A549 (cell line): ENCODE measurements at regions not wholly inside any gene's neighbourhood (a gene's known extent, or its start where the extent isn't known, plus 50 kb on each side); places are given as distances from the start of the nearest gene placed in this dataset.

Source experiments
- ATAC-seq, 2 experiments: fragments of 200-7000 bp in 1 of 2; fragments of >200 bp in 1 of 2; cut with Nextera tagmentation in 1 of 2; cut with Tn5 transposase in 1 of 2; 3 replicates each; pipeline versions ENCODE4 v1.8.0 to v1.9.1; 2018 to 2020; ENCODE audit warnings: mild to moderate bottlenecking in 1 of 2, moderate library complexity in 1 of 2
- CTCF ChIA-PET: fragments of 300-600 bp; sonication (Branson Sonifier 250); formaldehyde crosslinking; extraction: SDS; loops from one replicate; lab custom pipeline; 2021; ENCODE audit warnings: antibody characterized with exemption, inconsistent platforms; lab: Yijun Ruan, JAX
- POLR2A ChIA-PET: fragments of 350-600 bp; formaldehyde crosslinking; extraction: SDS; loops from one replicate; lab custom pipeline; 2021; ENCODE audit warnings: antibody characterized with exemption, inconsistent platforms; lab: Yijun Ruan, JAX
- DNase-seq, 2 experiments: peaks; one replicate each; pipeline versions ENCODE4 v3.0.0 to v3.0.0-alpha.2; 2011 to 2016; ENCODE audit warnings: low read depth in 1 of 2, low spot score in 1 of 2
- FAIRE-seq: peaks from 2 replicates; lab custom pipeline; 2011; peaks lifted over from hg19 to GRCh38; lab: Jason Lieb, UNC
- H3K27ac ChIP-seq, 2 experiments: fragments of >200 bp; sonication (Bioruptor Twin); formaldehyde crosslinking; 3 replicates each; pipeline ENCODE4 v1.5.1; 2016 to 2017
- H3K4me1 ChIP-seq: fragments of >200 bp; sonication (Bioruptor Twin); formaldehyde crosslinking; 3 replicates; pipeline ENCODE4 v1.6.1; 2016
- H3K4me2 ChIP-seq: fragments of >200 bp; sonication (Bioruptor Twin); formaldehyde crosslinking; 3 replicates; pipeline ENCODE4 v1.6.1; 2016
- H3K4me3 ChIP-seq: fragments of >200 bp; sonication (Bioruptor Twin); formaldehyde crosslinking; 3 replicates; pipeline ENCODE4 v1.5.1; 2016
- H3K9me3 ChIP-seq: fragments of >200 bp; sonication (Bioruptor Twin); formaldehyde crosslinking; 3 replicates; pipeline ENCODE4 v1.6.1; 2016
- CBX2 ChIP-seq: fragments of 200-600 bp; sonication (generic); IDR thresholded peaks from 2 replicates; pipeline ENCODE4 v1.6.1; 2016; ENCODE audit warnings: low read depth, mild to moderate bottlenecking, borderline replicate concordance
- CHD4 ChIP-seq: fragments of 200-600 bp; sonication (generic); IDR thresholded peaks from 2 replicates; pipeline ENCODE4 v1.6.1; 2016; ENCODE audit warnings: antibody characterized with exemption, mild to moderate bottlenecking, borderline replicate concordance
- EHF ChIP-seq: fragments of 250-450 bp; sonication (Bioruptor Pico); IDR thresholded peaks from 2 replicates; pipeline ENCODE4 v1.5.0; 2020; ENCODE audit warnings: mild to moderate bottlenecking
- ELK1 ChIP-seq: fragments of 150-350 bp; IDR thresholded peaks from 2 replicates; pipeline ENCODE4 v1.6.1; 2014; ENCODE audit warnings: low read depth, mild to moderate bottlenecking, low read length
- FOSL2 ChIP-seq, 2 experiments: fragments of 450-650 bp in 1 of 2; fragments of >200 bp in 1 of 2; sonication (Bioruptor Twin) in 1 of 2; formaldehyde crosslinking; IDR thresholded peaks; 2 replicates each; pipeline versions ENCODE4 v1.5.0 to v1.6.1; 2016 to 2020; ENCODE audit warnings: mild to moderate bottlenecking in 1 of 2, moderate library complexity in 1 of 2
- JUN ChIP-seq, 2 experiments: fragments of >200 bp; sonication (Bioruptor Twin); formaldehyde crosslinking; IDR thresholded peaks; 2 replicates in 1 of 2; 3 replicates in 1 of 2; pipeline ENCODE4 v1.6.1; 2016 to 2017
- KDM1A ChIP-seq: fragments of 200-600 bp; sonication (generic); IDR thresholded peaks from 2 replicates; pipeline ENCODE4 v1.6.1; 2016; ENCODE audit warnings: low read depth, mild to moderate bottlenecking
- KDM5A ChIP-seq: fragments of 200-600 bp; sonication (generic); IDR thresholded peaks from 2 replicates; pipeline ENCODE4 v1.6.1; 2016; ENCODE audit warnings: antibody characterized with exemption, mild to moderate bottlenecking
- NFE2L2 ChIP-seq: fragments of 150-350 bp; conservative IDR thresholded peaks from 2 replicates; pipeline ENCODE4 v1.6.1; 2014; ENCODE audit warnings: low read length
- NR3C1 ChIP-seq: fragments of >200 bp; sonication (Bioruptor Twin); formaldehyde crosslinking; IDR thresholded peaks from 3 replicates; pipeline ENCODE4 v1.6.1; 2017
- RAD21 ChIP-seq, 2 experiments: fragments of >200 bp in 1 of 2; sonication (Bioruptor Twin) in 1 of 2; formaldehyde crosslinking in 1 of 2; IDR thresholded peaks in 1 of 2; conservative IDR thresholded peaks in 1 of 2; 2 replicates in 1 of 2; 3 replicates in 1 of 2; pipeline ENCODE4 v1.6.1; 2012 to 2018; ENCODE audit warnings: inconsistent platforms in 1 of 2
- RCOR1 ChIP-seq: fragments of 150-350 bp; IDR thresholded peaks from 2 replicates; pipeline ENCODE4 v1.6.1; 2014; ENCODE audit warnings: antibody characterized with exemption, low read length, low read depth
- SMC3 ChIP-seq: fragments of >200 bp; sonication (Bioruptor Twin); formaldehyde crosslinking; IDR thresholded peaks from 3 replicates; pipeline ENCODE4 v1.6.1; 2018; ENCODE audit warnings: inconsistent platforms
- USF2 ChIP-seq: fragments of 450-650 bp; IDR thresholded peaks from 2 replicates; pipeline ENCODE4 v1.6.1; 2014; ENCODE audit warnings: antibody characterized with exemption
- WGBS: methylation state at CpG from one replicate; pipeline ENCODE4 v1.1.6; 2017; ENCODE audit errors: missing lambda C conversion rate; 5-methylcytosine and 5-hydroxymethylcytosine counted together
- TF ChIP-seq, protein P1 (sequence below): fragments of 250-450 bp; sonication (Bioruptor Pico); IDR thresholded peaks from 2 replicates; pipeline ENCODE4 v1.5.0; 2020; ENCODE audit warnings: low read depth, mild to moderate bottlenecking, moderate library complexity
- TF ChIP-seq, protein P2 (sequence below): IDR thresholded peaks from 2 replicates; pipeline ENCODE4 v1.6.1; 2012; ENCODE audit warnings: low read depth, borderline replicate concordance

GRCh38 chr12:93191956-93192355, 185.8 kb upstream of the NUDT4 start:
- ChIA-PET CTCF (no interaction called here), POLR2A (no interaction called here)

GRCh38 chr12:93192878-93193277, 184.8 kb upstream of the NUDT4 start:
- POLR2A ChIA-PET, result no interaction called here
- H3K27ac ChIP-seq, result no peak overlapping the region
- H3K4me3 ChIP-seq, result no peak overlapping the region
- no peak for FAIRE-seq
- H3K9me3 ChIP-seq, result peaks cover 13% of the 10 kb centered on the region; the same call in 2 of the 3 replicates
- CTCF ChIA-PET, result no interaction called here
- TF ChIP-seq KDM5A, result no peak
- TF ChIP-seq USF2, result peak; percentile 60
- WGBS, result 78% methylated on average over 1 of the region's 1 CpG
- no peak overlapping the region for H3K4me2 ChIP-seq
- DNase-seq, result no peak
- peaks cover 12% of the 10 kb centered on the region for H3K4me1 ChIP-seq
- ATAC-seq, result no peak

More at GRCh38 chr12:93191956-93192355, 185.8 kb upstream of the NUDT4 start:
- peaks cover 3% of the 10 kb centered on the region; the same call in 1 of the 3 replicates for H3K4me1 ChIP-seq
- ATAC-seq, result no peak
- H3K9me3 ChIP-seq, result peaks cover 13% of the 10 kb centered on the region; the same call in 2 of the 3 replicates
- H3K27ac ChIP-seq, result no peak overlapping the region
- DNase-seq, result no peak
- no peak overlapping the region for H3K4me2 ChIP-seq
- 56% methylated on average over 8 of the region's 8 CpGs for WGBS
- no peak for FAIRE-seq
- H3K4me3 ChIP-seq, result no peak overlapping the region
- TF ChIP-seq RCOR1, result no peak
- TF ChIP-seq SMC3, result no peak
- TF ChIP-seq FOSL2 (IDR thresholded peaks at IDR 0.05), result no peak
- TF ChIP-seq FOSL2 (CRISPR knock-in tag; IDR thresholded peaks at IDR 0.05), result no peak
- TF ChIP-seq, protein P1, sequence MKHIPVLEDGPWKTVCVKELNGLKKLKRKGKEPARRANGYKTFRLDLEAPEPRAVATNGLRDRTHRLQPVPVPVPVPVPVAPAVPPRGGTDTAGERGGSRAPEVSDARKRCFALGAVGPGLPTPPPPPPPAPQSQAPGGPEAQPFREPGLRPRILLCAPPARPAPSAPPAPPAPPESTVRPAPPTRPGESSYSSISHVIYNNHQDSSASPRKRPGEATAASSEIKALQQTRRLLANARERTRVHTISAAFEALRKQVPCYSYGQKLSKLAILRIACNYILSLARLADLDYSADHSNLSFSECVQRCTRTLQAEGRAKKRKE (CRISPR knock-in tag), result no peak

- FAIRE-seq, result no peak
- H3K4me1 ChIP-seq, result peaks cover 25% of the 10 kb centered on the region
- no peak overlapping the region for H3K4me2 ChIP-seq
- ChIA-PET CTCF (interaction anchor here (1.1 to 1.3 kb wide), 2 partner anchors 56 to 172 kb away, joined by 3 to 4 read pairs; no protein-coding TSS in a partner anchor), POLR2A (no interaction called here)
- peaks cover 13% of the 10 kb centered on the region; the same call in 2 of the 3 replicates for H3K9me3 ChIP-seq
- H3K4me3 ChIP-seq, result no peak overlapping the region
- no peak for ATAC-seq
- no peak for TF ChIP-seq KDM1A
- TF ChIP-seq FOSL2 (IDR thresholded peaks at IDR 0.05), result no peak
- no peak for TF ChIP-seq FOSL2 (CRISPR knock-in tag; IDR thresholded peaks at IDR 0.05)
- DNase-seq, result no peak
- no peak overlapping the region for H3K27ac ChIP-seq
- 66% methylated on average over 4 of the region's 4 CpGs for WGBS
These were observed 182.2 kb upstream of the NUDT4 start for GRCh38 chr12:93195511-93195910.

DNA sequence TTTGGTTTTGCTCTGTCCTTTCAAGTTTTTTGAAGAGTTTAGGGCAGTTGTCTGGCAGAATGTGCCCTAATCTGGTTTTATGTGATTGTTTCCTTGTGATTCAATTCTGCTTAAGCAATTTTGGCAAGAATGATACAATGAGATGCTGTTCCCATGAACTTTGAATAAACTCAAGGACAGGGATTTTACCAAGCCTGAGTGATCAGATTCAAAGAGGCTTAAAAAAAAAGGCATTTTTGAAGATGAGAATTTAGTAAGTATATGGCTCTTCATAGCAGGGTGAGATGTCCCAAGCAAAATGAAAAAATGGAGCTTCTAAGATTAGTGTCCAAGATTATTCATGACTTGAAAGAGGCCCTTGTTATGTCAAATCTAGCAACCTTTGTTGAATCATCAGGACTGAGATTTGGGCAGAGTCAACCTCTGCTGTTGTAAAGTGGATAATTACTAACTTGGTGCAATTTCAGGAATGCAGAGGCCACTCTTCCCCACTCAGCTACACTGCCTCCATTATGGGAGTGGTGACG, 180.6 kb upstream of the NUDT4 start:
- H3K4me3 ChIP-seq, result no peak overlapping the region
- H3K27ac ChIP-seq, result peak overlapping the region; percentile 75 to 82
- WGBS, result 48% methylated on average over 1 of the region's 1 CpG
- no peak for FAIRE-seq
- H3K9me3 ChIP-seq, result peaks cover 13% of the 10 kb centered on the region; the same call in 2 of the 3 replicates
- H3K4me2 ChIP-seq, result peak overlapping the region; percentile 67
- ATAC-seq, result peak; percentile 32 to 35; a peak in 2 of 6 replicates
- ChIA-PET POLR2A (no interaction called here), CTCF (interaction anchor here (0.8 to 1.3 kb wide), 2 partner anchors 58 to 185 kb away, joined by 4 read pairs; no protein-coding TSS in a partner anchor)
- no peak for TF ChIP-seq RCOR1
- TF ChIP-seq ELK1, result no peak
- TF ChIP-seq RAD21 (conservative IDR thresholded peaks at IDR 0.05 in 1 of 2, IDR thresholded peaks at IDR 0.05 in 1 of 2), result no peak
- no peak for TF ChIP-seq NR3C1
- no peak for TF ChIP-seq EHF (CRISPR knock-in tag)
- no peak for TF ChIP-seq CBX2
- no peak for TF ChIP-seq KDM1A
- TF ChIP-seq, protein P2, sequence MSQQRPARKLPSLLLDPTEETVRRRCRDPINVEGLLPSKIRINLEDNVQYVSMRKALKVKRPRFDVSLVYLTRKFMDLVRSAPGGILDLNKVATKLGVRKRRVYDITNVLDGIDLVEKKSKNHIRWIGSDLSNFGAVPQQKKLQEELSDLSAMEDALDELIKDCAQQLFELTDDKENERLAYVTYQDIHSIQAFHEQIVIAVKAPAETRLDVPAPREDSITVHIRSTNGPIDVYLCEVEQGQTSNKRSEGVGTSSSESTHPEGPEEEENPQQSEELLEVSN, result no peak
- no peak for TF ChIP-seq SMC3
- TF ChIP-seq NFE2L2, result no peak
- no peak for TF ChIP-seq CHD4
- no peak for TF ChIP-seq JUN (IDR thresholded peaks at IDR 0.05)
- H3K4me1 ChIP-seq, result peaks cover 25% of the 10 kb centered on the region
- peak in 1 of 2 experiments; percentile 24 for DNase-seq
